ENCODE measurements at regions not wholly inside any gene's neighbourhood (a gene's known extent, or its start where the extent isn't known, plus 50 kb on each side); places are given as distances from the start of the nearest gene placed in this dataset.

GRCh38 chr5:62011089-62011664, 294.8 kb upstream of the KIF2A start (continued):
- TF ChIP-seq E2F6 (IDR thresholded peaks at IDR 0.05) (no peak), YY1 (IDR thresholded peaks at IDR 0.05; ENCODE audit: low read depth, low read length) (no peak), POLR2AphosphoS5 (IDR thresholded peaks at IDR 0.05; ENCODE audit: low read depth, low read length) (no peak), POU5F1 (IDR thresholded peaks at IDR 0.05; ENCODE audit: low read depth, low read length) (no peak), CREB1 (IDR thresholded peaks at IDR 0.05) (no peak), USF2 (IDR thresholded peaks at IDR 0.05; ENCODE audit: low read length) (no peak), CBX5 (IDR thresholded peaks at IDR 0.05; ENCODE audit: low read depth, low read length) (no peak), PHF8 (conservative IDR thresholded peaks at IDR 0.05; ENCODE audit: low read depth, low read length) (no peak)
